T-helper 17 cell (primary cell): ENCODE measurements at regions not wholly inside any gene's neighbourhood (a gene's known extent, or its start where the extent isn't known, plus 50 kb on each side); places are given as distances from the start of the nearest gene placed in this dataset.

ENCODE experiments used
- ATAC-seq: fragments of 150-1000 bp; cut with Tn5 transposase; 2 replicates; pipeline ENCODE4 v1.10.0; 2021; ENCODE audit warnings: mild to moderate bottlenecking, moderate library complexity
- DNase-seq, 3 donors: peaks; one replicate each; pipeline versions ENCODE4 v3.0.0 to v3.0.0-alpha.2; 2020 to 2021
- H3K9me3 ChIP-seq: one replicate; pipeline ENCODE4 v1.7.0; 2013; ENCODE audit warnings: low read length, mild to moderate bottlenecking; ENCODE audit not compliant: control insufficient read depth, poor library complexity, severe bottlenecking
- H3K27ac Mint-ChIP-seq: one replicate; pipeline ENCODE4 v1.8.0; 2022; ENCODE audit warnings: mild to moderate bottlenecking, moderate library complexity, mixed read lengths
- H3K27me3 Mint-ChIP-seq: one replicate; pipeline ENCODE4 v1.8.0; 2022; ENCODE audit warnings: mixed read lengths
- H3K36me3 Mint-ChIP-seq: one replicate; pipeline ENCODE4 v1.8.0; 2022; ENCODE audit warnings: low read depth, mixed read lengths
- H3K4me1 Mint-ChIP-seq: one replicate; pipeline ENCODE4 v1.8.0; 2022; ENCODE audit warnings: mild to moderate bottlenecking, mixed read lengths
- H3K4me3 Mint-ChIP-seq: one replicate; pipeline ENCODE4 v1.8.0; 2022; ENCODE audit warnings: mild to moderate bottlenecking, moderate library complexity, mixed read lengths

DNA sequence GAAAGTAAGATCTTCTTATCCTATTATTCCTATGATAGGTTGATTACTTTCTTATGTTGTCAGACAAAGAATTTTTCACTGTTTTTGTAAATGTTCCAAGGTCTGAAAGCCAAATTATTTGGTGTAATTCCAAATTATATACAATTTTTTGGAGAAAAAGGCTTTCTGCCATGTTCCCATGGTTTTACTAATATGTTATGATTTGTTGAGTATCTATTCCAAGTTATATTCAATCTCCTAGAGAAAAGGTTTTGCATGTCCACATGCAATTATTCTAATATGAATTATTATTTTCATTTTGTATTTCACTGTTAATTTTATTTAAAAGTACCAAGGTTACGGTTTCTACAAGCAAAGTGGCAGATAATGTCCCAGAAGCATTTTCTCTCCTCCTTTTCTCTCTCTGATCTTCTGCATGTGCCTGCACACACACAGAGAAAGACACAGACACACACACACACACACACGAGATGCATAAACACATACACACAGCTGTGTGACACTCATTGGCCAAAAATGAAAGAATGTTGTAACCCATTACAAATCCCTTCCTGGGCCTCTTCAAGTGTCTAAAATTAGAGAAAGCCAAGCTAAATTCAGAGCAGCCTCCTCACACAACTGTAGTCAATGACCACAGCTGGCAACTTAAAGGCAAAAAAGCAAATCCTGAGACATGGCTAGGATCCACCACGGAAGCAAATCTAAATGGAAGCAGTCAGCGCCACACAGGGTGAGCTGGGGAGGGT, 621.0 kb downstream of the EFNB2 start:
- Mint-ChIP-seq H3K27ac (no peak overlapping the region), H3K4me3 (no peak overlapping the region), H3K36me3 (no peaks in the 10 kb centered on the region), H3K27me3 (peaks cover 15% of the 10 kb centered on the region), H3K4me1 (no peaks in the 10 kb centered on the region)
- ATAC-seq (no peak), DNase-seq (no peak)
- H3K9me3 ChIP-seq, result no peaks in the 10 kb centered on the region

GRCh38 chr13:105908586-105908985, 626.9 kb downstream of the EFNB2 start:
- ATAC-seq, result peak; percentile 57
- Mint-ChIP-seq H3K27ac (no peak overlapping the region), H3K36me3 (no peaks in the 10 kb centered on the region)

GRCh38 chr13:105907319-105908019, 628.0 kb downstream of the EFNB2 start:
- H3K27ac Mint-ChIP-seq, result no peak overlapping the region
- DNase-seq (no peak), ATAC-seq (no peak)
- H3K4me3 Mint-ChIP-seq, result no peak overlapping the region
- peaks cover 27% of the 10 kb centered on the region for H3K27me3 Mint-ChIP-seq
- H3K36me3 Mint-ChIP-seq, result no peaks in the 10 kb centered on the region
- H3K4me1 Mint-ChIP-seq, result peaks cover 12% of the 10 kb centered on the region
- H3K9me3 ChIP-seq, result no peaks in the 10 kb centered on the region

More at GRCh38 chr13:105908586-105908985, 626.9 kb downstream of the EFNB2 start:
- peaks cover 27% of the 10 kb centered on the region for H3K27me3 Mint-ChIP-seq
- H3K4me1 Mint-ChIP-seq, result peaks cover 12% of the 10 kb centered on the region
- no peak for DNase-seq
- peak overlapping the region; percentile 41 for H3K4me3 Mint-ChIP-seq
- no peaks in the 10 kb centered on the region for H3K9me3 ChIP-seq

DNA sequence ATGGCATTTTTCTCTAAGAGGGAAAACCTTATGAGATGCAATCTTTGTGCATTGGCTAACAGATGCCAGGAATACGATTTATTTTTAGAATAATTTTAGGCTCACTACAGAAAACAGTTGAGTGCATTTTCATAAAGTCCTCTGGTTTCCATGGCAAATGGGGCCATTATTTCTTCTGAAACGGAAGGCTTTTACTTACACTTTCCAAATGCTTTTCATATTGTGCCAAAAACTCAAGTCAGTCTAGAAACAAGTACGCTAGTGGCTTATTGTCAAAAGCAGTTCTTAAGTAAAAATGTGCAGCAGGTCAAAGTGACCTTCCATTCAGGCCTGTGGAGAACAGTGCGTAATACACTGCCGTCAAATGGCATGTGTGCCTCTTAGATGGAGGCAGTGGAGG, 628.7 kb downstream of the EFNB2 start:
- Mint-ChIP-seq H3K27me3 (peaks cover 27% of the 10 kb centered on the region), H3K4me1 (peaks cover 12% of the 10 kb centered on the region), H3K4me3 (no peak overlapping the region), H3K27ac (no peak overlapping the region), H3K36me3 (no peaks in the 10 kb centered on the region)
- no peak for ATAC-seq
- H3K9me3 ChIP-seq, result no peaks in the 10 kb centered on the region
- no peak for DNase-seq

DNA sequence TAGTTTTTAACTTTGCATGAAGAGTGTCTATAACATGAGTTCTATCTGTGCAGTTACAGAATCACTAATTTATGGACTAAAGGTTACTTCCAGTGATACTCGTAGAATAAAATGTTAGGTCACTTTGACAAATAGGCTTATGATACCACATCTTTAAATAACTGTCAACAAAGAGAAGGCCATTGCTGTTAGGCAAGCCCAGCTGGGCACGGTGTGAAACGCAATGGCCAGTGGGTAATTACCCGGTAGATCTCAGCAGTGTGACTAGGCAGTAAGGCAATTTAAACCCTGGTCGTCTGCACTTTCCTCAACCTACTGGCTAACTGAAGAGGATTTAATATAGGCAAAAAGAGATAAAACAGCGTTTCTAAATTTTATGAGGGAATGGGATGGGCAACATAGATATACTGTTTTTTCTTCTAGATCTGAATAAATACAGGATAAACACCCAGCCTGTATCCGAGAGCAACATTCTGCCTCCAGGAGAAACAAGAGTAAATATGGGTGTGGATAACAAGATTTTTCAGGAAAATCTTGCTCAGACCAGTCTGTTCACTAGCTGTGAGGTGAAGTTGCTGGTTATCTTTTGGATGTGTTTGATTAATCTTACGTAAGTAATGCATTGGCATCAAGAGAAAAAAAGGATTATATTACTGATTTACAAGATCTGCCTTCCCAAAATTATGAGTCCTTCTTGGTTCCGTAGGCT, 631.3 kb downstream of the EFNB2 start:
- DNase-seq (no peak), ATAC-seq (no peak)
- Mint-ChIP-seq H3K4me3 (no peak overlapping the region), H3K4me1 (peaks cover 11% of the 10 kb centered on the region), H3K36me3 (no peaks in the 10 kb centered on the region), H3K27ac (no peak overlapping the region), H3K27me3 (peaks cover 19% of the 10 kb centered on the region)
- H3K9me3 ChIP-seq, result no peaks in the 10 kb centered on the region

DNA sequence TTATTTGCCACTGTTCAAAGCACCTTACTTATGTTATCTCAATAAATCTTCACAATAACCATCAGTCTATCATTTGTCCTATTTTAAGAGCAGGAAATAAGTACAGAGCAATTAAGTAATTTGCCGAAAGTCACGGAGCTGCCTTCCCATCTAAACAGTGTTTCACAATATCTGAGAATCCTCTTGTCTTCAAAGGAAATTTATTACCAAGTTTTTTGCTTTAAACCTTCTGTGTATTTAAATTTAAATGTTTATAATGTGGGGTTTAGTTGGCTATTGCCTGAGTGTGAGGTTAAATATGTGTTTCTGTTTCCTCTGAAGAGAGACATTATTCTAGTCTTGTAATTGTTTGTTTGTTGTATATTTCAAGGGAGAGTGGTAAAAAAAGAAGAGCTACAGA, 633.1 kb downstream of the EFNB2 start:
- H3K4me3 Mint-ChIP-seq, result no peak overlapping the region
- H3K27me3 Mint-ChIP-seq, result peaks cover 19% of the 10 kb centered on the region
- DNase-seq (no peak), ATAC-seq (no peak)
- no peaks in the 10 kb centered on the region for H3K9me3 ChIP-seq
- H3K36me3 Mint-ChIP-seq, result no peaks in the 10 kb centered on the region
- no peak overlapping the region for H3K27ac Mint-ChIP-seq
- no peaks in the 10 kb centered on the region for H3K4me1 Mint-ChIP-seq

DNA sequence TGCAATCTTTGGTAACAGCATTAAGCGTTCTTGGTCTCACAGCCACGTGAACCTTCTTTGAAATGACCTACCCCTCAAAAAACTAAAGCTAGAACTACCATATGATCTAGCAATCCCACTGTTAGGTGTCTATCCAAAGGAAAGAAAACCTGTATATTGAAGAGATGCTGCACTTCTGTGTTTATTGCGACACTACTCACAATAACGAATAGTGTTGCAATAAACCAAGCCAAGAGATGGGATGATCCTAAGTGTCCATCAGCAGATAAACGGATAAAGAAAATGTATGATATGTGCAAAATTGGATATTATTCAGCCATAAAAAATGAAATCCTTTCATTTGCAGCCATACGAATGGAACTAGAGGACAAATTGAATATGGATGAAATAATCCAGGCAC, 637.9 kb downstream of the EFNB2 start:
- no peak overlapping the region for H3K4me3 Mint-ChIP-seq
- no peak for ATAC-seq
- no peaks in the 10 kb centered on the region for H3K27me3 Mint-ChIP-seq
- DNase-seq, result no peak
- H3K9me3 ChIP-seq, result no peaks in the 10 kb centered on the region
- no peak overlapping the region for H3K27ac Mint-ChIP-seq
- H3K36me3 Mint-ChIP-seq, result no peaks in the 10 kb centered on the region
- H3K4me1 Mint-ChIP-seq, result no peaks in the 10 kb centered on the region

GRCh38 chr13:105894697-105895096, 640.8 kb downstream of the EFNB2 start:
- no peaks in the 10 kb centered on the region for H3K27me3 Mint-ChIP-seq
- H3K27ac Mint-ChIP-seq, result no peak overlapping the region
- DNase-seq, result no peak
- no peaks in the 10 kb centered on the region for H3K9me3 ChIP-seq
- H3K4me1 Mint-ChIP-seq, result no peaks in the 10 kb centered on the region
- no peaks in the 10 kb centered on the region for H3K36me3 Mint-ChIP-seq
- no peak for ATAC-seq
- no peak overlapping the region for H3K4me3 Mint-ChIP-seq

GRCh38 chr13:105890509-105890908, 645.0 kb downstream of the EFNB2 start:
- H3K27ac Mint-ChIP-seq, result no peak overlapping the region
- DNase-seq, result no peak
- no peaks in the 10 kb centered on the region for H3K36me3 Mint-ChIP-seq

GRCh38 chr13:105878119-105878700, 657.3 kb downstream of the EFNB2 start:
- H3K9me3 ChIP-seq, result no peaks in the 10 kb centered on the region
- no peak overlapping the region for H3K4me3 Mint-ChIP-seq
- peaks cover 4% of the 10 kb centered on the region for H3K27me3 Mint-ChIP-seq
- no peaks in the 10 kb centered on the region for H3K36me3 Mint-ChIP-seq
- no peak for ATAC-seq
- no peak for DNase-seq
- no peak overlapping the region for H3K27ac Mint-ChIP-seq
- H3K4me1 Mint-ChIP-seq, result no peaks in the 10 kb centered on the region

More at GRCh38 chr13:105890509-105890908, 645.0 kb downstream of the EFNB2 start:
- Mint-ChIP-seq H3K27me3 (no peaks in the 10 kb centered on the region), H3K4me1 (no peaks in the 10 kb centered on the region), H3K4me3 (no peak overlapping the region)
- H3K9me3 ChIP-seq, result no peaks in the 10 kb centered on the region
- no peak for ATAC-seq

GRCh38 chr13:105874814-105875213, 660.6 kb downstream of the EFNB2 start:
- Mint-ChIP-seq H3K4me3 (no peak overlapping the region), H3K27me3 (peaks cover 9% of the 10 kb centered on the region), H3K4me1 (no peaks in the 10 kb centered on the region), H3K36me3 (no peaks in the 10 kb centered on the region), H3K27ac (no peak overlapping the region)
- H3K9me3 ChIP-seq, result no peaks in the 10 kb centered on the region
- ATAC-seq (no peak), DNase-seq (no peak)

DNA sequence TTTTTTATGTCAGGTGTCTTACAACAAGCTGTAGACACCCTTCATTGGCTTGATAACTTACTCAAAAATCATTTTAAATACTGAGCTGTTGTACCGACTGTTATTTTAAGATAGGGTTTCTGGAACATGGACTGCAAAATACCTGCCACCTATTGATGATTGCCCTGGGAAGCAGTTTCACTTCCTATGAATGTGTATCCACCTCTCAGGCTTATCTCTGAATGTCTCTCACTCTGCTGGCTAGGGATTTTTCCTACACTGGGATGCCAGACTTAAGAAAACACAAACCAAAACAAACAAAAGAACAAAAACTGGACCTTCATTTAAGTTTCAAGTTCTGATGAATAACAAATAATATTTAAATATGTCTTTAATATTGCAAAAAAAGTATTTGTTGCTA, 663.7 kb downstream of the EFNB2 start:
- Mint-ChIP-seq H3K27me3 (peaks cover 5% of the 10 kb centered on the region), H3K4me3 (no peak overlapping the region), H3K4me1 (no peaks in the 10 kb centered on the region), H3K36me3 (no peaks in the 10 kb centered on the region), H3K27ac (no peak overlapping the region)
- H3K9me3 ChIP-seq, result no peaks in the 10 kb centered on the region
- ATAC-seq (no peak), DNase-seq (no peak)

DNA sequence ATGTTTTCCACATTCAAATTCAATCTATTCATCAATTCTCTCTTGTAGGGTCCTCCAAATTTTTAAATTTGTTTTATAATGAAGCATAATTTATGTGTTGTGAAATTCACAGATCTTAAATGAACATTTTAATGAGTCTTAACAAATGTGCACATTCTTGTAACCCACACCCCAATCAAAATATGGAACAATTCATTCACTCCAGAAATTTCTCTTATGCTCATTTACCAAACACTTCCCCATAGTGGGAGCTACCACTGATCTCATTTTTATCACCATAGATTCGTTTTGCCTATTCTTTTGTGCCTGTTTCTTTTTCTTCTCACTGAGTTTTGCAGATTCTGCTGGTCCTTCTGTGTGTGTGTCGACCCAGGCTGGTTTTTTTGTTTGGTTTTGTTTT, 664.1 kb downstream of the EFNB2 start:
- peaks cover 5% of the 10 kb centered on the region for H3K27me3 Mint-ChIP-seq
- H3K4me3 Mint-ChIP-seq, result no peak overlapping the region
- ATAC-seq (no peak), DNase-seq (no peak)
- no peak overlapping the region for H3K27ac Mint-ChIP-seq
- peaks cover under 1% of the 10 kb centered on the region for H3K4me1 Mint-ChIP-seq
- H3K9me3 ChIP-seq, result no peaks in the 10 kb centered on the region
- H3K36me3 Mint-ChIP-seq, result no peaks in the 10 kb centered on the region
